ENCODE measurements at regions not wholly inside any gene's neighbourhood (a gene's known extent, or its start where the extent isn't known, plus 50 kb on each side); places are given as distances from the start of the nearest gene placed in this dataset.

DNA sequence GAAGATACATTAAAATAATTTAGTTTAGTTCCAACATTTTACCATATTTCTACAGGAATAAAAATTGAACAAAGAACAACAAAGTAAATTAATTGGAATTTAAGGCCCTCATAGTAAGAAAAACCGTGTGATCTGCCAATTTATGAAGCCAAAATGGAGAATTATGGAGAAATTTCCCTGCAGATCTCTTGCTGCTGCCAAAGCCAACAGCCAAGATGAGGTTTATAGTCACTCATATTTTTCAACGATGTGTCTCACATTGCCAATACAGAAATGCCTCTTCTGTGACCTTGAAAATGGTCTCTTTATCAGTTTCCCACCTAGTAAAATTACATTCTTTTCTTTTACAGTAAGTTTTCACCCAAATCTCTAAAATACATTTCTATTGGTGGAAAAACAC is 317.2 kb upstream of the FIGN start:
- TF ChIP-seq, protein P1, sequence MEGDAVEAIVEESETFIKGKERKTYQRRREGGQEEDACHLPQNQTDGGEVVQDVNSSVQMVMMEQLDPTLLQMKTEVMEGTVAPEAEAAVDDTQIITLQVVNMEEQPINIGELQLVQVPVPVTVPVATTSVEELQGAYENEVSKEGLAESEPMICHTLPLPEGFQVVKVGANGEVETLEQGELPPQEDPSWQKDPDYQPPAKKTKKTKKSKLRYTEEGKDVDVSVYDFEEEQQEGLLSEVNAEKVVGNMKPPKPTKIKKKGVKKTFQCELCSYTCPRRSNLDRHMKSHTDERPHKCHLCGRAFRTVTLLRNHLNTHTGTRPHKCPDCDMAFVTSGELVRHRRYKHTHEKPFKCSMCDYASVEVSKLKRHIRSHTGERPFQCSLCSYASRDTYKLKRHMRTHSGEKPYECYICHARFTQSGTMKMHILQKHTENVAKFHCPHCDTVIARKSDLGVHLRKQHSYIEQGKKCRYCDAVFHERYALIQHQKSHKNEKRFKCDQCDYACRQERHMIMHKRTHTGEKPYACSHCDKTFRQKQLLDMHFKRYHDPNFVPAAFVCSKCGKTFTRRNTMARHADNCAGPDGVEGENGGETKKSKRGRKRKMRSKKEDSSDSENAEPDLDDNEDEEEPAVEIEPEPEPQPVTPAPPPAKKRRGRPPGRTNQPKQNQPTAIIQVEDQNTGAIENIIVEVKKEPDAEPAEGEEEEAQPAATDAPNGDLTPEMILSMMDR (IDR thresholded peaks at IDR 0.05; ENCODE audit: low read depth, low read length), result no peak
- no peak overlapping the region for H3K4me3 ChIP-seq (ENCODE audit: low read depth, low read length)
- in situ Hi-C loops (cut with HindIII; ENCODE audit: low sequenced_read_pairs), result no loop called here
- DNase-seq (ENCODE audit: low read depth, low spot score), result no peak

DNA sequence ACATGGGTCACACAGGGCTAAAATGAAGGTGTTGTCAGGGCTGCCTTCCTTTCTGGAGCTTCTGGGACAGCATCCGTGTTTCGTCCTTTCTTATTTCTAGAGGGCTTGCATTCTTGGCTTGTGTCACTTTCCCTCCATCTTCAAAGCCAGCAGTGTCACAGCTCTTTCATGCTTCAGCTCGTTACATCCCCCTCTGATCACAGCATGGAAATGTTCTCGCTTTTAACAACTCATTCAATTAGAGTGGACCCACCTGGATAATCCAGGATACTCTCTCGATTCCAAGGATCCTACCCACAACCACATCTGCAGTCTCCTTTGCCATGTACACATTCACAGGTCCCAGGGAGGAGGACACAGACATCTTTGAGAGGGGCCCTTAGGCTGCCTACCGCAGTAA is 316.2 kb upstream of the FIGN start:
- no peak for DNase-seq (ENCODE audit: low read depth, low spot score)
- in situ Hi-C loops (cut with HindIII; ENCODE audit: low sequenced_read_pairs), result no loop called here
- TF ChIP-seq, protein P1 (IDR thresholded peaks at IDR 0.05; ENCODE audit: low read depth, low read length), result no peak

DNA sequence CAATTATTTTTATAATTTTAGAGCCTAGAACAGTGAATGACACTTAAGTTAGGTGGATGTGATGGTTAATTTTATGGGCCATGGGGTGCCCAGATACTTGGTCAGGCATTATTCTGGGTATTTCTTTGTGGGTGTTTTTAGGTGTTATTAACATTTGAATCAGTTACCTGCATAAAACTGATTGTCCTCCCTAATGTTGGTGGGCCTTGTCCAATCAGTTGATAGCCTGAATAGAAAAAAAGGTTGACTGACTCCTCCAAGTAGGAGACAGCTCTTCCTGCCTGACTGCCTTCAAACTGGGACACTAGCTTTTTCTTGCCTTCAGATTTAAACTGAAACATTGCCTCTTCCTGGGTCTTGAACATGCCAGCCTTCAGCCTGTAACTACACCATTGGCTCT is 312.9 kb upstream of the FIGN start:
- DNase-seq (ENCODE audit: low read depth, low spot score), result no peak

More for the DNA sequence above, 316.2 kb upstream of the FIGN start:
- H3K4me3 ChIP-seq (ENCODE audit: low read depth, low read length), result no peak overlapping the region

DNA sequence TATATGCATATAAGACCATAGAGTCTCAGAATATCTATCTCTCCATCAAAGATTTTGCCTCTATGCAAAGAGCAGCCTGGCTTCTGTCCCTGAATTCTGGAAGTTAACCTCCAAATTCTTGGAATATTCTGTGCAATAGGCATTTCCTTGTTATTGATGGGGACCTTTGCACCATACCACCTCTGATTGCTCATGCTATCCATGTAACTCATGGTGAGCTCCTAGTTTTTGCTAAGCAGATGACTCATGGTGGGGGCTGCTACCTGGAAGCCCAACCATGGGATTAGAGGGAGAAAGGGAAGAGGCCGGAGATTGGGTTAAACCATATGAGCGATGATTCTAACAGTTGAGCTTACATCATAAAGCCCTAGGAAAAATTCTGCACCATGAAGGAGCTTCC is 310.2 kb upstream of the FIGN start:
- TF ChIP-seq, protein P1 (IDR thresholded peaks at IDR 0.05; ENCODE audit: low read depth, low read length), result no peak
- DNase-seq (ENCODE audit: low read depth, low spot score), result no peak
- in situ Hi-C loops (cut with HindIII; ENCODE audit: low sequenced_read_pairs), result no loop called here
- no peak overlapping the region for H3K4me3 ChIP-seq (ENCODE audit: low read depth, low read length)

More for the DNA sequence above, 312.9 kb upstream of the FIGN start:
- no peak overlapping the region for H3K4me3 ChIP-seq (ENCODE audit: low read depth, low read length)
- in situ Hi-C loops (cut with HindIII; ENCODE audit: low sequenced_read_pairs), result no loop called here
- TF ChIP-seq, protein P1 (IDR thresholded peaks at IDR 0.05; ENCODE audit: low read depth, low read length), result no peak

DNA sequence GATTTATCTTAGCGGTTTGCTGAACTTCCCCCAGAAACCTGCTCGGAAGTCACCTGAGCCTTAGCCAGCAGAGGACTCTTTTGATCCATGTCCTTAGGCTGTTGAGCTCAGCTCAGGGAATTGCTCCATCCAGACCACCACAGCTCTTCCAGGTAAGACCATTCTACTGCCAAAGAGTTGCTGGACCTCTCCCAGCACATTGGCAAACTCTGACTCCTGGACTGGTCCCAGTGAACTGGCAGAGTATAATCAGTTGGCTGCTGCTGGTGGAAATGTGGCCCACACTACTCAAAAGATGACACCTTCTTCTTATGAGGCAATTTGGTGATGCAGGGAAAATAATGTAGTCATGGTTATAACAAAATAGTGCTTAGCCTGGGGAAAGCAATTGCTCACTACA is 308.8 kb upstream of the FIGN start:
- no peak overlapping the region for H3K4me3 ChIP-seq (ENCODE audit: low read depth, low read length)
- TF ChIP-seq, protein P1 (IDR thresholded peaks at IDR 0.05; ENCODE audit: low read depth, low read length), result no peak
- in situ Hi-C loops (cut with HindIII; ENCODE audit: low sequenced_read_pairs), result no loop called here
- DNase-seq (ENCODE audit: low read depth, low spot score), result no peak

DNA sequence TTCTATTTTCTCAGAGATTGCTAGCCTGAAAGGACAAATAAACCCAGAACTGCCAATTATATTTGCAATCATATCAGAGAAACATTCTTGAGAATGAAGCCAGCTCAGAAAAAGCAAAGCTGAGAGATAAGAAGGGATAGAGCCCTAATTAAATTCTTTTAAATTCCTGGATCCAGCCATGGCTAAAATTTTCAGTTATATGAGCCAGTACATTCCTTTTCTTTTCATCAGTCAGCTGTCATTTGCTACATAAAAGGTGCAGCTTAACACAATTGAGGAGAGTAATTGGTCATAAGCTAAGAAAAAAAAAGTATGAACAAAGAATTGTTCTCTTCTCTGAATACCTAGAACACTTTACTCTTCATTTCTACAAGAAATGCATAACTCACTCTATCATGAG is 303.5 kb upstream of the FIGN start:
- in situ Hi-C loops (cut with HindIII; ENCODE audit: low sequenced_read_pairs), result no loop called here
- no peak for DNase-seq (ENCODE audit: low read depth, low spot score)
- TF ChIP-seq, protein P1 (IDR thresholded peaks at IDR 0.05; ENCODE audit: low read depth, low read length), result no peak
- H3K4me3 ChIP-seq (ENCODE audit: low read depth, low read length), result no peak overlapping the region

DNA sequence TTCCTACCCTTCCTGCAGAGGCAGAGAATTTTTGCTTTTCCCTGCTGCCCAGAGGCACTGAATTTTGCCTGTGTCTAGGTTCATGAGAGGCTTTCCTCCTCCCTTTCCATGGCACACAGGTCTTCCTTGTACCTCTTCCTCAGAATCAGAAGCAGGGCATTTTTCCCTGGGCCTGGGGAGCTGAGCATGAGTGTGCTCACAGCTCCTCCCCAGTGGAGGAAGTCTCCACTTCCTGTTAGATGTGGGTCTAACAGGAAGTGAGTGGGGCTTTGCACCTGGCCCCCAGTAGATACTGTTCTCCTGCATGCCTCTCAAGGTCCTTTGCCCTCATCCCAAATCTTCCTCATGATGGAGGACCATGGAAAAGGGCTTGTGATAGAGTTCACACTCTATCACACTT is 297.2 kb upstream of the FIGN start:
- DNase-seq (ENCODE audit: low read depth, low spot score), result no peak
- in situ Hi-C loops (cut with HindIII; ENCODE audit: low sequenced_read_pairs), result no loop called here
- TF ChIP-seq, protein P1 (IDR thresholded peaks at IDR 0.05; ENCODE audit: low read depth, low read length), result no peak
- H3K4me3 ChIP-seq (ENCODE audit: low read depth, low read length), result no peak overlapping the region
